Effector memory CD8-positive, alpha-beta T cell (primary cell): ENCODE measurements at regions not wholly inside any gene's neighbourhood (a gene's known extent, or its start where the extent isn't known, plus 50 kb on each side); places are given as distances from the start of the nearest gene placed in this dataset.

Experiments used
- ATAC-seq: fragments of 150-1000 bp; cut with Tn5 transposase; replicated peaks from 2 replicates; pipeline ENCODE4 v1.10.0; 2021; ENCODE audit warnings: mild to moderate bottlenecking, moderate library complexity
- DNase-seq, 3 experiments: peaks; one replicate each; pipeline ENCODE4 v3.0.0; 2021
- H3K27ac Mint-ChIP-seq, 2 donors: one replicate each; pipeline ENCODE4 v1.8.0; 2022; ENCODE audit warnings: mild to moderate bottlenecking in 2 of 2, mixed read lengths in 2 of 2, moderate library complexity in 2 of 2
- H3K27me3 Mint-ChIP-seq, 2 donors: one replicate each; pipeline ENCODE4 v1.8.0; 2022; ENCODE audit warnings: mixed read lengths in 2 of 2
- H3K36me3 Mint-ChIP-seq: one replicate; pipeline ENCODE4 v1.8.0; 2022; ENCODE audit warnings: mild to moderate bottlenecking, moderate library complexity, mixed read lengths; ENCODE audit not compliant: insufficient read depth
- H3K4me1 Mint-ChIP-seq, 2 donors: one replicate each; pipeline ENCODE4 v1.8.0; 2022; ENCODE audit warnings: low read depth in 2 of 2, mixed read lengths in 2 of 2
- H3K4me3 Mint-ChIP-seq, 2 donors: one replicate each; pipeline ENCODE4 v1.8.0; 2022; ENCODE audit warnings: mild to moderate bottlenecking in 2 of 2, mixed read lengths in 2 of 2, moderate library complexity in 2 of 2
- H3K9me3 Mint-ChIP-seq, 2 donors: one replicate each; pipeline ENCODE4 v1.8.0; 2022; ENCODE audit warnings: mixed read lengths in 2 of 2

- DNase-seq = no peak
- H3K4me1 Mint-ChIP-seq = no peaks in the 10 kb centered on the region
- no peak overlapping the region for H3K27ac Mint-ChIP-seq
- peaks cover 0 to 3% of the 10 kb centered on the region in 2 donors for H3K9me3 Mint-ChIP-seq
- no peak overlapping the region for H3K4me3 Mint-ChIP-seq
- no peaks in the 10 kb centered on the region for H3K27me3 Mint-ChIP-seq
- H3K36me3 Mint-ChIP-seq = no peaks in the 10 kb centered on the region
- no peak for ATAC-seq
Observed at GRCh38 chr2:147569426-147569825, 275.4 kb upstream of the ACVR2A start.

- Mint-ChIP-seq H3K9me3 (peaks cover 0 to 3% of the 10 kb centered on the region in 2 donors), H3K36me3 (no peaks in the 10 kb centered on the region), H3K4me1 (no peaks in the 10 kb centered on the region), H3K4me3 (no peak overlapping the region), H3K27ac (no peak overlapping the region), H3K27me3 (no peaks in the 10 kb centered on the region)
- DNase-seq (no peak), ATAC-seq (no peak)
Observed at GRCh38 chr2:147568109-147568508, 276.7 kb upstream of the ACVR2A start.

- DNase-seq (no peak), ATAC-seq (no peak)
- Mint-ChIP-seq H3K9me3 (peaks cover 0 to 3% of the 10 kb centered on the region in 2 donors), H3K4me3 (no peak overlapping the region), H3K36me3 (no peaks in the 10 kb centered on the region), H3K27ac (no peak overlapping the region), H3K4me1 (no peaks in the 10 kb centered on the region), H3K27me3 (no peaks in the 10 kb centered on the region)
Observed at GRCh38 chr2:147567136-147567535, 277.7 kb upstream of the ACVR2A start.

- H3K4me1 Mint-ChIP-seq = no peaks in the 10 kb centered on the region
- peaks cover 2% of the 10 kb centered on the region for H3K36me3 Mint-ChIP-seq
- no peak overlapping the region for H3K4me3 Mint-ChIP-seq
- ATAC-seq (no peak), DNase-seq (no peak)
- no peaks in the 10 kb centered on the region for H3K9me3 Mint-ChIP-seq
- no peaks in the 10 kb centered on the region for H3K27me3 Mint-ChIP-seq
- H3K27ac Mint-ChIP-seq = no peak overlapping the region
Observed at GRCh38 chr2:147560810-147561535, 283.9 kb upstream of the ACVR2A start.

- DNase-seq = no peak
- H3K27me3 Mint-ChIP-seq = no peaks in the 10 kb centered on the region
- no peak overlapping the region for H3K4me3 Mint-ChIP-seq
- H3K27ac Mint-ChIP-seq = no peak overlapping the region
- H3K9me3 Mint-ChIP-seq = peaks cover 0 to under 1% of the 10 kb centered on the region in 2 donors
- H3K36me3 Mint-ChIP-seq = peaks cover 5% of the 10 kb centered on the region
- ATAC-seq = no peak
- H3K4me1 Mint-ChIP-seq = no peaks in the 10 kb centered on the region
Observed at GRCh38 chr2:147559070-147559725, 285.6 kb upstream of the ACVR2A start.

- no peaks in the 10 kb centered on the region for H3K27me3 Mint-ChIP-seq
- no peak overlapping the region for H3K4me3 Mint-ChIP-seq
- DNase-seq = no peak
- H3K36me3 Mint-ChIP-seq = peaks cover 5% of the 10 kb centered on the region
- H3K9me3 Mint-ChIP-seq = peaks cover 0 to 5% of the 10 kb centered on the region in 2 donors
- peak overlapping the region in 1 of 2 donors; percentile 27 for H3K27ac Mint-ChIP-seq
- ATAC-seq = no peak
- no peaks in the 10 kb centered on the region for H3K4me1 Mint-ChIP-seq
Observed at GRCh38 chr2:147558620-147559019, 286.2 kb upstream of the ACVR2A start.

- H3K36me3 Mint-ChIP-seq = peaks cover 5% of the 10 kb centered on the region
- H3K9me3 Mint-ChIP-seq = peaks cover 0 to 5% of the 10 kb centered on the region in 2 donors
- H3K4me3 Mint-ChIP-seq = no peak overlapping the region
- ATAC-seq (no peak), DNase-seq (no peak)
- H3K27me3 Mint-ChIP-seq = no peaks in the 10 kb centered on the region
- H3K27ac Mint-ChIP-seq = no peak overlapping the region
- H3K4me1 Mint-ChIP-seq = no peaks in the 10 kb centered on the region
Observed at GRCh38 chr2:147554521-147555107, 290.2 kb upstream of the ACVR2A start.

- Mint-ChIP-seq H3K9me3 (peaks cover 0 to 5% of the 10 kb centered on the region in 2 donors), H3K4me1 (no peaks in the 10 kb centered on the region), H3K27ac (no peak overlapping the region), H3K4me3 (no peak overlapping the region), H3K36me3 (peaks cover 5% of the 10 kb centered on the region), H3K27me3 (no peaks in the 10 kb centered on the region)
- no peak for ATAC-seq
- DNase-seq = no peak
Observed at GRCh38 chr2:147553775-147554271, 291.0 kb upstream of the ACVR2A start.

- Mint-ChIP-seq H3K27me3 (no peaks in the 10 kb centered on the region), H3K4me3 (no peak overlapping the region), H3K27ac (no peak overlapping the region), H3K36me3 (peaks cover 3% of the 10 kb centered on the region), H3K4me1 (no peaks in the 10 kb centered on the region), H3K9me3 (peaks cover 0 to 5% of the 10 kb centered on the region in 2 donors)
- DNase-seq (no peak), ATAC-seq (no peak)
Observed at GRCh38 chr2:147550995-147551731, 293.7 kb upstream of the ACVR2A start.

GRCh38 chr2:147549054-147549453 lies 295.8 kb upstream of the ACVR2A start:
- peaks cover 0 to 4% of the 10 kb centered on the region in 2 donors for H3K9me3 Mint-ChIP-seq
- DNase-seq (no peak), ATAC-seq (no peak)
- no peak overlapping the region for H3K27ac Mint-ChIP-seq
- H3K27me3 Mint-ChIP-seq = no peaks in the 10 kb centered on the region
- no peak overlapping the region for H3K4me3 Mint-ChIP-seq
- H3K36me3 Mint-ChIP-seq = no peaks in the 10 kb centered on the region
- H3K4me1 Mint-ChIP-seq = no peaks in the 10 kb centered on the region

GRCh38 chr2:147548451-147548850 lies 296.4 kb upstream of the ACVR2A start:
- DNase-seq (no peak), ATAC-seq (no peak)
- H3K27ac Mint-ChIP-seq = no peak overlapping the region
- no peaks in the 10 kb centered on the region for H3K27me3 Mint-ChIP-seq
- no peak overlapping the region for H3K4me3 Mint-ChIP-seq
- no peaks in the 10 kb centered on the region for H3K4me1 Mint-ChIP-seq
- no peaks in the 10 kb centered on the region for H3K36me3 Mint-ChIP-seq
- no peaks in the 10 kb centered on the region for H3K9me3 Mint-ChIP-seq

- Mint-ChIP-seq H3K4me3 (no peak overlapping the region), H3K27me3 (no peaks in the 10 kb centered on the region), H3K27ac (no peak overlapping the region), H3K36me3 (no peaks in the 10 kb centered on the region), H3K9me3 (no peaks in the 10 kb centered on the region), H3K4me1 (no peaks in the 10 kb centered on the region)
- DNase-seq = no peak
- ATAC-seq = no peak
Observed at GRCh38 chr2:147547440-147547839, 297.4 kb upstream of the ACVR2A start.

- Mint-ChIP-seq H3K36me3 (no peaks in the 10 kb centered on the region), H3K4me1 (no peaks in the 10 kb centered on the region), H3K4me3 (no peak overlapping the region), H3K27ac (no peak overlapping the region), H3K9me3 (peaks cover 0 to 3% of the 10 kb centered on the region in 2 donors), H3K27me3 (no peaks in the 10 kb centered on the region)
- DNase-seq (no peak), ATAC-seq (no peak)
Observed at GRCh38 chr2:147546109-147546508, 298.7 kb upstream of the ACVR2A start.
